Ishikawa (cell line): ENCODE measurements at regions not wholly inside any gene's neighbourhood (a gene's known extent, or its start where the extent isn't known, plus 50 kb on each side); places are given as distances from the start of the nearest gene placed in this dataset.

Source experiments
- CEBPB ChIP-seq: IDR thresholded peaks from 2 replicates; pipeline ENCODE4 v1.6.1; 2012
- CREB1 ChIP-seq: IDR thresholded peaks from 2 replicates; pipeline ENCODE4 v1.6.1; 2012; ENCODE audit warnings: low read depth
- EGR1 ChIP-seq: IDR thresholded peaks from 2 replicates; pipeline ENCODE4 v1.6.1; 2012
- EP300 ChIP-seq: IDR thresholded peaks from 2 replicates; pipeline ENCODE4 v1.6.1; 2012; ENCODE audit warnings: borderline replicate concordance
- FOXM1 ChIP-seq: IDR thresholded peaks from 2 replicates; pipeline ENCODE4 v1.6.1; 2012; ENCODE audit warnings: low read depth, borderline replicate concordance
- NFIC ChIP-seq: IDR thresholded peaks from 2 replicates; pipeline ENCODE4 v1.6.1; 2012
- RAD21 ChIP-seq: IDR thresholded peaks from 2 replicates; pipeline ENCODE4 v1.6.1; 2012; ENCODE audit warnings: low read depth
- TAF1 ChIP-seq: IDR thresholded peaks from 2 replicates; pipeline ENCODE4 v1.6.1; 2012; ENCODE audit warnings: low read depth, mild to moderate bottlenecking
- TEAD4 ChIP-seq: IDR thresholded peaks from 2 replicates; pipeline ENCODE4 v1.6.1; 2012
- YY1 ChIP-seq: IDR thresholded peaks from 2 replicates; pipeline ENCODE4 v1.6.1; 2012; ENCODE audit warnings: low read depth
- ZBTB7A ChIP-seq: IDR thresholded peaks from 2 replicates; pipeline ENCODE4 v1.6.1; 2012; ENCODE audit warnings: low read depth
- TF ChIP-seq, protein P1 (sequence below): IDR thresholded peaks from 2 replicates; pipeline ENCODE4 v1.6.1; 2012
- TF ChIP-seq, protein P2 (sequence below): IDR thresholded peaks from 2 replicates; pipeline ENCODE4 v1.6.1; 2012
- TF ChIP-seq, protein P3 (sequence below): IDR thresholded peaks from 2 replicates; pipeline ENCODE4 v1.6.1; 2012; ENCODE audit warnings: low read depth, mild to moderate bottlenecking

DNA sequence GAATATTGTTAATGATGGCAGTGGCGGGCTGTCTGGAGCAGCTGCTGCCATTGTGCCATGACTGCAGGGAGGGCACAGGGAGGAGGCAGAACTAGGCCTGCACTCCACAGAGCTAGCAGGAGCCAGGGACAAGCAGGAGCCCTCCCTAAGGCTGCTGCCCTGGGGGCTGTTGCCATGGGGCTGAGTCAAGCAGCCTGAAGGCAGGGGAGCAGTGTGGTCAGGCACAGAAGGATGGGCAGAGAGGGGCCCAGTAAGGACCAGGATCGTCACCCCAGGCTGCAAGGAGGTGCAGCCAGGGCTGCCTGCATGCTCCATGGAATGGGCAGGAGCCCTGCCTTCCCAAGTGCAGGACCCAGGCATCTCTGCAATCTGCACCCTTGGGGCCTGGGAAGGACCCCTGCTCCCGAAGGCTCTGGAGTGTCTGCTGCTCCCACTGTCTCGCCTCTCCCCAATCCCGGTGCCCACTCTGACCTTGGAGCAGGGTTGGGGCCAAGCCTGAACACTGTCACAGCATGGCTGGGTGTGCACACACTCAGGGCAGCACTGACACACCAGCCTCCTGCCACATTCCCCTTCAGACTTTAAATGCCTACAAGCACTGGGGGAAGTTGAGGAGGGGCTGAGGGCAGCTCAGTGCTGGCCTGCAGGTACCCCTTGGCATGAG lies 98.3 kb upstream of the GALNTL6 start:
- no peak for TF ChIP-seq EGR1
- TF ChIP-seq TEAD4, result no peak
- TF ChIP-seq EP300, result no peak
- TF ChIP-seq, protein P1, sequence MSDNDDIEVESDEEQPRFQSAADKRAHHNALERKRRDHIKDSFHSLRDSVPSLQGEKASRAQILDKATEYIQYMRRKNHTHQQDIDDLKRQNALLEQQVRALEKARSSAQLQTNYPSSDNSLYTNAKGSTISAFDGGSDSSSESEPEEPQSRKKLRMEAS, result no peak
- no peak for TF ChIP-seq NFIC
- TF ChIP-seq TAF1, result no peak
- TF ChIP-seq CREB1, result no peak
- no peak for TF ChIP-seq YY1
- no peak for TF ChIP-seq FOXM1
- TF ChIP-seq RAD21, result no peak
- TF ChIP-seq CEBPB, result no peak
- TF ChIP-seq, protein P2, sequence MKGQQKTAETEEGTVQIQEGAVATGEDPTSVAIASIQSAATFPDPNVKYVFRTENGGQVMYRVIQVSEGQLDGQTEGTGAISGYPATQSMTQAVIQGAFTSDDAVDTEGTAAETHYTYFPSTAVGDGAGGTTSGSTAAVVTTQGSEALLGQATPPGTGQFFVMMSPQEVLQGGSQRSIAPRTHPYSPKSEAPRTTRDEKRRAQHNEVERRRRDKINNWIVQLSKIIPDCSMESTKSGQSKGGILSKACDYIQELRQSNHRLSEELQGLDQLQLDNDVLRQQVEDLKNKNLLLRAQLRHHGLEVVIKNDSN, result no peak
- TF ChIP-seq, protein P3, sequence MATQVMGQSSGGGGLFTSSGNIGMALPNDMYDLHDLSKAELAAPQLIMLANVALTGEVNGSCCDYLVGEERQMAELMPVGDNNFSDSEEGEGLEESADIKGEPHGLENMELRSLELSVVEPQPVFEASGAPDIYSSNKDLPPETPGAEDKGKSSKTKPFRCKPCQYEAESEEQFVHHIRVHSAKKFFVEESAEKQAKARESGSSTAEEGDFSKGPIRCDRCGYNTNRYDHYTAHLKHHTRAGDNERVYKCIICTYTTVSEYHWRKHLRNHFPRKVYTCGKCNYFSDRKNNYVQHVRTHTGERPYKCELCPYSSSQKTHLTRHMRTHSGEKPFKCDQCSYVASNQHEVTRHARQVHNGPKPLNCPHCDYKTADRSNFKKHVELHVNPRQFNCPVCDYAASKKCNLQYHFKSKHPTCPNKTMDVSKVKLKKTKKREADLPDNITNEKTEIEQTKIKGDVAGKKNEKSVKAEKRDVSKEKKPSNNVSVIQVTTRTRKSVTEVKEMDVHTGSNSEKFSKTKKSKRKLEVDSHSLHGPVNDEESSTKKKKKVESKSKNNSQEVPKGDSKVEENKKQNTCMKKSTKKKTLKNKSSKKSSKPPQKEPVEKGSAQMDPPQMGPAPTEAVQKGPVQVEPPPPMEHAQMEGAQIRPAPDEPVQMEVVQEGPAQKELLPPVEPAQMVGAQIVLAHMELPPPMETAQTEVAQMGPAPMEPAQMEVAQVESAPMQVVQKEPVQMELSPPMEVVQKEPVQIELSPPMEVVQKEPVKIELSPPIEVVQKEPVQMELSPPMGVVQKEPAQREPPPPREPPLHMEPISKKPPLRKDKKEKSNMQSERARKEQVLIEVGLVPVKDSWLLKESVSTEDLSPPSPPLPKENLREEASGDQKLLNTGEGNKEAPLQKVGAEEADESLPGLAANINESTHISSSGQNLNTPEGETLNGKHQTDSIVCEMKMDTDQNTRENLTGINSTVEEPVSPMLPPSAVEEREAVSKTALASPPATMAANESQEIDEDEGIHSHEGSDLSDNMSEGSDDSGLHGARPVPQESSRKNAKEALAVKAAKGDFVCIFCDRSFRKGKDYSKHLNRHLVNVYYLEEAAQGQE, result no peak
- no peak for TF ChIP-seq ZBTB7A
